Loucy (cell line): ENCODE measurements at regions not wholly inside any gene's neighbourhood (a gene's known extent, or its start where the extent isn't known, plus 50 kb on each side); places are given as distances from the start of the nearest gene placed in this dataset.

Experiments used
- H2AFZ ChIP-seq: fragments of 200-600 bp; sonication (generic); 2 replicates; pipeline ENCODE4 v1.6.0; 2016; ENCODE audit warnings: antibody characterized with exemption, mild to moderate bottlenecking, low read length, moderate library complexity
- H3F3A ChIP-seq: fragments of 200-600 bp; 2 replicates; pipeline ENCODE4 v1.6.0; 2016; ENCODE audit warnings: antibody characterized with exemption, low read depth, mild to moderate bottlenecking
- H3K27me3 ChIP-seq: fragments of 200-600 bp; sonication (generic); 2 replicates; pipeline ENCODE4 v1.6.1; 2014; ENCODE audit warnings: low read length, mild to moderate bottlenecking; ENCODE audit not compliant: insufficient read depth, poor library complexity, severe bottlenecking
- H3K36me3 ChIP-seq: fragments of 200-600 bp; sonication (generic); 2 replicates; pipeline ENCODE4 v1.6.1; 2016; ENCODE audit warnings: low read length; ENCODE audit not compliant: insufficient read depth
- H3K4me1 ChIP-seq: fragments of 200-600 bp; sonication (generic); 2 replicates; pipeline ENCODE4 v1.5.1; 2014; ENCODE audit warnings: low read length, mild to moderate bottlenecking; ENCODE audit not compliant: insufficient read depth, poor library complexity, severe bottlenecking
- H3K4me2 ChIP-seq: fragments of 200-600 bp; sonication (generic); 2 replicates; pipeline ENCODE4 v1.6.0; 2014; ENCODE audit warnings: antibody characterized with exemption, low read length, low read depth, mild to moderate bottlenecking; ENCODE audit not compliant: poor library complexity, severe bottlenecking
- H3K4me3 ChIP-seq: fragments of 200-600 bp; sonication (generic); 2 replicates; pipeline ENCODE4 v1.5.1; 2014; ENCODE audit warnings: low read length, mild to moderate bottlenecking, mixed read lengths; ENCODE audit not compliant: poor library complexity, severe bottlenecking
- H3K79me2 ChIP-seq: fragments of 200-600 bp; sonication (generic); 2 replicates; pipeline ENCODE4 v1.6.1; 2014; ENCODE audit warnings: low read length; ENCODE audit not compliant: insufficient read depth
- H3K9ac ChIP-seq: fragments of 200-600 bp; sonication (generic); 2 replicates; pipeline ENCODE4 v1.6.0; 2014; ENCODE audit warnings: mild to moderate bottlenecking, low read depth, low read length, moderate library complexity; ENCODE audit not compliant: poor library complexity, severe bottlenecking
- H3K9me2 ChIP-seq: fragments of 200-600 bp; sonication (generic); replicated peaks from 2 replicates; pipeline ENCODE4 v1.6.1; 2016; ENCODE audit warnings: low read depth, low read length, mixed read lengths
- H3K9me3 ChIP-seq: fragments of 200-600 bp; sonication (generic); 2 replicates; pipeline ENCODE4 v1.6.1; 2014; ENCODE audit warnings: mild to moderate bottlenecking, antibody characterized with exemption, low read length, low read depth; ENCODE audit not compliant: insufficient read depth
- H4K20me1 ChIP-seq: fragments of 200-600 bp; sonication (generic); 2 replicates; pipeline ENCODE4 v1.6.0; 2014; ENCODE audit warnings: antibody characterized with exemption, low read length, mild to moderate bottlenecking; ENCODE audit not compliant: insufficient read depth, poor library complexity, severe bottlenecking
- EZH2phosphoT487 ChIP-seq: fragments of 200-600 bp; IDR thresholded peaks from 2 replicates; pipeline ENCODE4 v1.6.1; 2018; ENCODE audit warnings: antibody characterized with exemption, mild to moderate bottlenecking, moderate library complexity, borderline replicate concordance
- TF ChIP-seq, protein P1 (sequence below): fragments of 200-600 bp; sonication (generic); conservative IDR thresholded peaks from 2 replicates; pipeline ENCODE4 v1.5.1; 2014; ENCODE audit warnings: mild to moderate bottlenecking, antibody characterized with exemption, low read length

DNA sequence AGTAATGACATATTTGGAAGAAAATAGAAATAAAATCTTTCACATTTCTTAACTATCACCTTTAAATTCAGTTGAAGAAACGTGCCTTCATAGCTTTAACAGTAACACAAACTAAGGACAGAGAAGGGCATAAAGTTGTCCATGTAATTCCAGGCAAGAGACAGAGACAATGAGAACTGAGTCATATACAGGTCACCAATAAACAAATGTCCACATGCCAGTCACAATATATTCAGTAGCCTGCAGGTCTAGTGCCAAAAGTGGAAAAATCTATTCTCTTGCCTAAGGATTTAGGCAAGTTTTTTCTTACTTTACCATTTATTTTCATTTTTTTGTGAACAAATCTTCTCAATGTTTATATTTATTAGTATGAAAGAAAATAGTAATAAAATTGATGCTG lies 1711.5 kb upstream of the NUDT12 start:
- no peaks in the 10 kb centered on the region for H3K4me1 ChIP-seq
- no peaks in the 10 kb centered on the region for H3K9me2 ChIP-seq
- H3K36me3 ChIP-seq, result no peaks in the 10 kb centered on the region
- no peaks in the 10 kb centered on the region for H3K79me2 ChIP-seq
- H4K20me1 ChIP-seq, result no peaks in the 10 kb centered on the region
- H2AFZ ChIP-seq, result no peak overlapping the region
- no peaks in the 10 kb centered on the region for H3F3A ChIP-seq
- H3K9me3 ChIP-seq, result no peaks in the 10 kb centered on the region
- no peak overlapping the region for H3K4me3 ChIP-seq
- TF ChIP-seq, protein P1, sequence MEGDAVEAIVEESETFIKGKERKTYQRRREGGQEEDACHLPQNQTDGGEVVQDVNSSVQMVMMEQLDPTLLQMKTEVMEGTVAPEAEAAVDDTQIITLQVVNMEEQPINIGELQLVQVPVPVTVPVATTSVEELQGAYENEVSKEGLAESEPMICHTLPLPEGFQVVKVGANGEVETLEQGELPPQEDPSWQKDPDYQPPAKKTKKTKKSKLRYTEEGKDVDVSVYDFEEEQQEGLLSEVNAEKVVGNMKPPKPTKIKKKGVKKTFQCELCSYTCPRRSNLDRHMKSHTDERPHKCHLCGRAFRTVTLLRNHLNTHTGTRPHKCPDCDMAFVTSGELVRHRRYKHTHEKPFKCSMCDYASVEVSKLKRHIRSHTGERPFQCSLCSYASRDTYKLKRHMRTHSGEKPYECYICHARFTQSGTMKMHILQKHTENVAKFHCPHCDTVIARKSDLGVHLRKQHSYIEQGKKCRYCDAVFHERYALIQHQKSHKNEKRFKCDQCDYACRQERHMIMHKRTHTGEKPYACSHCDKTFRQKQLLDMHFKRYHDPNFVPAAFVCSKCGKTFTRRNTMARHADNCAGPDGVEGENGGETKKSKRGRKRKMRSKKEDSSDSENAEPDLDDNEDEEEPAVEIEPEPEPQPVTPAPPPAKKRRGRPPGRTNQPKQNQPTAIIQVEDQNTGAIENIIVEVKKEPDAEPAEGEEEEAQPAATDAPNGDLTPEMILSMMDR, result no peak
- no peak for TF ChIP-seq EZH2phosphoT487
- H3K4me2 ChIP-seq, result no peak overlapping the region
- H3K27me3 ChIP-seq, result no peaks in the 10 kb centered on the region
- no peak overlapping the region for H3K9ac ChIP-seq

DNA sequence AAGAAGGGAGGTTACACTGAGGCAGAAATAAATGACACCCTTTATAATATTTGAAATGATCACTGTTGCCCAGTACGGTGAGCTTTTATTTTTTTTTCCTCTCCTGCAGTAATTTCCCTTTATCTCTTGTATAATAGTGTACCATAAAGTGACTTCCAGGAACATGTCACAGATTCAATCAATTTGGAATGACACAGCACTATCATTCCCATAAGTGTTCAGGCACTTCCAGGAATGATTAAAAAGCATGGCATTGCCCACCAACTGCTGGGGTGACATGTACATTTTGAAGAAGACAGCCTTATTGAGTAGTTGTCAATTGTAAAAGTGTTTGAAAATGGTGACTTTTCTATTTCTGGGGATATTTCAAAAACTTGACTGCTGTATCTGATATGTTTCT lies 1700.9 kb upstream of the NUDT12 start:
- Histone ChIP-seq H3K9me2 (no peaks in the 10 kb centered on the region), H3K79me2 (no peaks in the 10 kb centered on the region), H3K9ac (no peak overlapping the region), H3K9me3 (no peaks in the 10 kb centered on the region), H3K27me3 (no peaks in the 10 kb centered on the region), H3K4me1 (no peaks in the 10 kb centered on the region), H3F3A (no peaks in the 10 kb centered on the region), H4K20me1 (no peaks in the 10 kb centered on the region), H2AFZ (no peak overlapping the region), H3K4me2 (no peak overlapping the region), H3K4me3 (no peak overlapping the region), H3K36me3 (no peaks in the 10 kb centered on the region)
- TF ChIP-seq, protein P1, result no peak
- no peak for TF ChIP-seq EZH2phosphoT487

DNA sequence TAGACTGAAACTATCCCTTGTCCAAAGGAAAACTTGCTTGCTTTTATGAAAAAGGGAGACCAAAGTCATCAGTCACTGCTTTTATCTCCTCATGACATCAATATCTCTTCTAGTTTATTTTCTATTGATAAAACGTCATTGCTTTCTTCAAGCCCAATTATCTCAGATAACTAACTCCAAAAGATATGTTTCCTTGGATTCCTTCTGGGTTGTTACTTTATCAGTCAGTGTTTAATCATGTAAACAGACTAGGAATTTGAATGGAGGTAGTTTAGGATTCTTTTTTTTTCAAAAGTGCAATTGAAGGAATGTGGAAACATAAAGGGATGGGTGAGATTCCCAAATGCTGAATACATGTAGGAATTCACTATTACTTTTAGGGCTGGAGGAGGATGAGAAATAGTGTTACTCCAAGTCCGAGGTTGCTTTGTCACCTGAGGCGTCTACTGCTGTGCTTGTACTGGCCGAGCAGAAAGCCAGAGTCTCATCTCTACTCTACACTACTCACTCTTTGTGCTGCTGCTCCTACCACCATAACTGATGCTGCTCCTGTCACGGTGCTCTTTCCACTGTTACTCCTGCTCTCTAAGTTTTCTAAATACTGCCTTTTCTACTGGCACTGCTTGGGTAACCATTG lies 1697.1 kb upstream of the NUDT12 start:
- H3F3A ChIP-seq, result no peaks in the 10 kb centered on the region

More for the DNA sequence above, 1697.1 kb upstream of the NUDT12 start:
- Histone ChIP-seq H3K9ac (no peak overlapping the region), H2AFZ (no peak overlapping the region), H3K36me3 (no peaks in the 10 kb centered on the region), H3K27me3 (no peaks in the 10 kb centered on the region), H3K4me2 (no peak overlapping the region), H3K79me2 (no peaks in the 10 kb centered on the region), H3K9me2 (no peaks in the 10 kb centered on the region), H3K4me1 (no peaks in the 10 kb centered on the region), H3K9me3 (no peaks in the 10 kb centered on the region), H3K4me3 (no peak overlapping the region), H4K20me1 (no peaks in the 10 kb centered on the region)
- TF ChIP-seq, protein P1, result no peak
- TF ChIP-seq EZH2phosphoT487, result no peak
